ENCODE measurements at regions not wholly inside any gene's neighbourhood (a gene's known extent, or its start where the extent isn't known, plus 50 kb on each side); places are given as distances from the start of the nearest gene placed in this dataset.

GRCh38 chr6:56715741-56716140 lies 73.1 kb upstream of the DST start:
- no peak for DNase-seq (ENCODE audit: low read depth in 2 of 2)

GRCh38 chr6:56714982-56715456 lies 72.3 kb upstream of the DST start:
- no peak for DNase-seq (ENCODE audit: low read depth in 2 of 2)

GRCh38 chr6:56714273-56714672 lies 71.6 kb upstream of the DST start:
- no peak for DNase-seq (ENCODE audit: low read depth in 2 of 2)

GRCh38 chr6:56713254-56713672 lies 70.6 kb upstream of the DST start:
- DNase-seq (ENCODE audit: low read depth in 2 of 2) = no peak

DNA sequence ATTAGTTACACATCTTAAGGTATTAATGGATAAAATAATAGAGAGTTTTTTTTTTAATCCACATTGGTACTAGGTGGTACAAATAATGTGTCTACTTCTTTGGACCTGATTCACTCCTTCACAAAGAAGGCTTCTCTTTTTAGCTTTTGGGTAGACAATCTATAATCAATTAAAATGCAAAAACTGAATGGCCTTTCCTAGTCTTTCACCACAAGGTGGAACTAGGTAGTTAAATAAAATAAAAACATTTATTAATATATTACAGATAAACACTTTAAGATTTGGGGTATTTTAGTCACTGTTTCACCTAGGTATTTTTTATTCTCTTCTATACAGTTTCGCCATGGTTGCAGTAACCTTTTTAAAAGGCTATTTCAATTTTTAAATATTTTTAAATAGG lies 68.3 kb upstream of the DST start:
- no peak for DNase-seq (ENCODE audit: low read depth in 2 of 2)

GRCh38 chr6:56709650-56710049 lies 67.0 kb upstream of the DST start:
- no peak for DNase-seq (ENCODE audit: low read depth in 2 of 2)

DNA sequence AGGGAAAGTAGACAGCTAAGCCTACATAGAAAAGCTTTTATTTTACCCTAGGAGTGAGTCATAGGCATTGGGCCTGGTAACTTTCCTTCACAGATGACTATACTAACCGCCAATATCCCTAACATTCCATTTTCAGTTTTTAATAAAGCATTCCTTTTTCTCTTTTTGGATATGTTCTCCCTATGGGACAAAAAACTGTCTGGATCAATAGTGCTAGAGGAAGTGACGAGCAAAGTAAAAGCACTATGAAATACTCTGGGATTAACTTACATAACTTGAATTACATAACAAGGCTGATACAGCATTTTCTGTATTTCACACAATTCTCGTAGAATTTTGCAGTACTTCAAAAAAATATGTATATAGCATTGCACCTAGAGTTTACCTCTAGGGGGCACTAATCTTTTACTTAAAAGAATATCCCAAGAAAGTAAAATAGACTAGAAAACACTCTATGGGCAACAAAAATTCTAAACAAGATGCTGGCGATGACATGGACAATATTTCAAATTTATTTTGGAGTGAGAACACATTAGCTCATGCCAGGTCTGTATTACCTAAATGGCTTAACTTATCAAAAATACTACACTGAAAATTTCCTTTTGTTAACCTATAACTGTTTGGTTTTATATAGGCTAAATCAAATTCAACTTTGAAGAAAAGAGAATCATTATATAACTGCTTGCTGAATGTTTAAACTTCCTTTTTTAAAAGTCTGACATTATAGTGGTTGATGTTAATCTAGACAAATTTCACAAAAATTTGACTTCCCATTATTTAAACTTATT lies 66.3 kb upstream of the DST start:
- no peak for DNase-seq (ENCODE audit: low read depth in 2 of 2)

GRCh38 chr6:56706981-56707726 lies 64.5 kb upstream of the DST start:
- no peak for DNase-seq (ENCODE audit: low read depth in 2 of 2)

DNA sequence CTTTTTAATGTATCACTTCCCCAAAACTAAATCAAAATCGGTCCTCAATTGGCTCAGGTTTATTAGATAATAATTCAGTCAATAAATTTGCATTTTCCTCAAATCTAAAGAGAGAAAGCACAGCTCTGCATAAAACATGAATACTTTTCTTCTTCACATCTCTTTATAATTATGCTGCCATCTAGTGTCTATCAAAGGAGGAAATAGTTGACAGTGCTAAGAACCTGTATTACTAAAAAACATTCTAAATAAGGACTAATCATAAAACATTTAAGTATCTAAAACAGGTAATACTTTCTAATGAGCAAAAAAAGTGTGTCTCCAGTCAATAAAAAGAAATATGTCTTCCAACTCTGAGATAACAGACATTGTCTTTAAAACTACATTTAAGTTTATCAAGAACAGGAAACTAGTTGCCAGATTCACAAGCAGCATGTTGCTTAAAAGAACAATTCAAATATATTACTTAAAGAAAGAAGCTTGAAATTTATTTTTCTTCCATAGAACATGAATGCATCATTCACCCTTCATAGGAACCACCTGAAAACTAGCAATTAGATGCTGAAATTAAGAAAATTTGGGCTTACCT lies 56.5 kb upstream of the DST start:
- no peak for DNase-seq (ENCODE audit: low read depth in 2 of 2)

DNA sequence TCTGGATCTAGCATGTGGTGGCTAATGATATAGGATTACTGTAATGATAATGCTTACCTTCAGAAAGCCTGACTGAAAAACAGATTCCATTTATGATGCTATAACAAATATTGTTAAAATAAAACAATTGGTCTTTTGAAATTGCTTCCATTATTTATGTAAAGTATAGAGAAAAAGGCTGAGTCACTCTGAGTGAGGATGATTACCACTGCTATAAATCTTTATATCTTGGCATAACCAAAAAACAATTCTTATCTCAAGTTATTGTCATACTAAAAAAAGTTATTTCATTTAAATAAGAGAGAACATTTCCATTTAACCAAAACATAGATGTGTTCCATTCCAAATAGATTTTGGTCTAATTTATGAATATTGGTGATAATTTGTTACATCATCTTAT lies 53.0 kb upstream of the DST start:
- DNase-seq (ENCODE audit: low read depth in 2 of 2) = no peak

GRCh38 chr6:56694002-56694401 lies 51.3 kb upstream of the DST start:
- no peak for DNase-seq (ENCODE audit: low read depth in 2 of 2)

DNA sequence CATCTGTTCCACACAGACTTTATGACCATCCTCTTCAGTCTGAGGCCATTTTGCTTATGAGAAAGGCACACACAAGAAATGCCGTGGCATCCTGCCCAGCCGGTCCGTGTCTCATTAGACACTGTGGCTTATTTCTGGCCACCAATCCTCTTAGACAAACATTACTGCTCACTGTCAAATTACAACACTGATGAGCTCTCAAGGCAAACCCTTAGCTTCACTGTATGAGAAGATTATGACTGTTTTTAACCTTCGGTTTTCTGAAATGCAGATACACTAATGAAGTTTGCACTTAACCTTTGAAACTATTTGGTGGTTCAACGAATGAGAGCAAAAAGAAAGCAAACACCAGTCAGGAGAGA lies 50.5 kb upstream of the DST start:
- DNase-seq (ENCODE audit: low read depth in 2 of 2) = no peak

DNA sequence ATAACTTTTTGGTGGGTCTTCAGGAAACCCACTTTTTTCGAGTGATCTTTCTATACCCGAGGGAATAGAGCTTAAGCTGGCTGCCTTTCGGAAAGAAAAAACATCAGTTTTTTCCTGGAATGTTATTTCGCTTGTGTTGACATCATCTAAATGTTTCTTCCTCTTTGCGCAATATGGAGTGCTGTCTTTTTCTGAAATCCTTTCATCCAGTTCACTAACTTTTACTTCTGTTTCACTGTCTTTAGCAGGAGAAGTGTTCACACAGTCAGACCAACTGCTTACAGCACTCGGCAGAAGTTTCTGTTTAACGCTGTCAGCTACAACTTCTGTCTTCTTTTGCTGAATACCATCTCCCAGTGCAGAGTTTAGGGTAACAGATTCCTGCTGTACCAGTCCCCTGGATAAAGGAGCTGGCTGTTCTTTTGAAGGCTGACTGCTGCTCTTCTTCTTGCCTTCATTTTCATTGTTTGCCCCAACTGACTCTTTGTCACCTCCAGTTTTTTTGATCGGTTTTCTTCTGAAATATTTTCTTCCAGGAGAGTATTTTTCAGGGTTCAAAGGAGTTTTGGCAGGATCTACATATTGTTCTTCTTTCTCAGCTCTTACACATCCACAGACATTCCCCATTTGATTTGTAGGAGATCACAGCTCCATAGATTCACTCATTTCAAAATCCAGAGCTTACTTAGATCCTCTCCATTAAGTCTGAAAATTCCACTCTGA lies 50.0 kb upstream of the DST start:
- no peak for DNase-seq (ENCODE audit: low read depth in 2 of 2)

All from stimulated activated CD4-positive, alpha-beta T cell treated with anti-CD3 and anti-CD28 coated beads, Interleukin-12 subunit alpha, Interleukin-12 subunit beta, amount 100 ng/mL, for 24 hours (primary cell).